Gastrocnemius medialis (tissue), 4 donors: ENCODE measurements at regions not wholly inside any gene's neighbourhood (a gene's known extent, or its start where the extent isn't known, plus 50 kb on each side); places are given as distances from the start of the nearest gene placed in this dataset.

Experiments used
- CTCF ChIP-seq, 5 experiments: fragments of 450-650 bp in 3 of 5; fragments of 200-600 bp in 2 of 5; sonication (generic) in 2 of 5; IDR thresholded peaks in 4 of 5; conservative IDR thresholded peaks in 1 of 5; 1 replicate in 4 of 5; 2 replicates in 1 of 5; pipeline ENCODE4 v1.5.1; 2016 to 2019; ENCODE audit warnings: antibody characterized with exemption in 5 of 5, mild to moderate bottlenecking in 3 of 5, moderate library complexity in 3 of 5
- POLR2A ChIP-seq, 2 donors: fragments of 450-650 bp; IDR thresholded peaks; one replicate each; pipeline ENCODE4 v1.6.1; 2017; ENCODE audit warnings: antibody characterized with exemption in 2 of 2, mild to moderate bottlenecking in 2 of 2, moderate library complexity in 2 of 2

- TF ChIP-seq CTCF (IDR thresholded peaks at IDR 0.05 in 4 of 5, conservative IDR thresholded peaks at IDR 0.05 in 1 of 5), result no peak
- no peak for TF ChIP-seq POLR2A (IDR thresholded peaks at IDR 0.05)
These were observed 76.2 kb downstream of the PLXNA1 start for GRCh38 chr3:127059072-127059471.
